ENCODE measurements at regions not wholly inside any gene's neighbourhood (a gene's known extent, or its start where the extent isn't known, plus 50 kb on each side); places are given as distances from the start of the nearest gene placed in this dataset.

DNA sequence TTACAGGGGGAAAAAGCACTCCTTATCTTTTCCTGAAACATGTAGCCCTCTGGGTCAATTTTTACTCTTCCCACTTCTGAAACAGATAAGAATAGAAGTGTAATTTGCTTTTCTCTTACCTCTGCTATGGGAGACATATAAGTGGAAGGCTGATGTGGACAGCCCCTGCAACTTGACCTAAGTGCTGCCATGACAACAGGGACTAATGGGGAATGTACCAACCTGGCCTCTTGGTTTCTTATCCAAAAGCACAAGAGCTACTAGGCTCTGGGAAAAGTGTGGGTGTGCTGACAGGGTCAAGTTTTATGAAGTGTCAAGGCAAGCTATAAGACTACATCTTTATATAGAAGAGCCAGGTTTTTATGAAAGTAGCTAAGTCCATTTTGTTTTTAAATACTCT is 1246.5 kb downstream of the OTOL1 start:
- TF ChIP-seq POLR2A (IDR thresholded peaks at IDR 0.05) (no peak), EP300 (IDR thresholded peaks at IDR 0.05) (no peak)
- TF ChIP-seq, protein P1, sequence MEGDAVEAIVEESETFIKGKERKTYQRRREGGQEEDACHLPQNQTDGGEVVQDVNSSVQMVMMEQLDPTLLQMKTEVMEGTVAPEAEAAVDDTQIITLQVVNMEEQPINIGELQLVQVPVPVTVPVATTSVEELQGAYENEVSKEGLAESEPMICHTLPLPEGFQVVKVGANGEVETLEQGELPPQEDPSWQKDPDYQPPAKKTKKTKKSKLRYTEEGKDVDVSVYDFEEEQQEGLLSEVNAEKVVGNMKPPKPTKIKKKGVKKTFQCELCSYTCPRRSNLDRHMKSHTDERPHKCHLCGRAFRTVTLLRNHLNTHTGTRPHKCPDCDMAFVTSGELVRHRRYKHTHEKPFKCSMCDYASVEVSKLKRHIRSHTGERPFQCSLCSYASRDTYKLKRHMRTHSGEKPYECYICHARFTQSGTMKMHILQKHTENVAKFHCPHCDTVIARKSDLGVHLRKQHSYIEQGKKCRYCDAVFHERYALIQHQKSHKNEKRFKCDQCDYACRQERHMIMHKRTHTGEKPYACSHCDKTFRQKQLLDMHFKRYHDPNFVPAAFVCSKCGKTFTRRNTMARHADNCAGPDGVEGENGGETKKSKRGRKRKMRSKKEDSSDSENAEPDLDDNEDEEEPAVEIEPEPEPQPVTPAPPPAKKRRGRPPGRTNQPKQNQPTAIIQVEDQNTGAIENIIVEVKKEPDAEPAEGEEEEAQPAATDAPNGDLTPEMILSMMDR (IDR thresholded peaks at IDR 0.05), result no peak

All from upper lobe of left lung (tissue), 4 donors.